Upper lobe of right lung (tissue), 1 donor: ENCODE measurements at regions not wholly inside any gene's neighbourhood (a gene's known extent, or its start where the extent isn't known, plus 50 kb on each side); places are given as distances from the start of the nearest gene placed in this dataset.

Experiments
- ATAC-seq: fragments of 200-7000 bp; cut with Tn5 transposase; one replicate; pipeline ENCODE4 v1.9.1; 2020; ENCODE audit warnings: mild to moderate bottlenecking, moderate library complexity
- DNase-seq: peaks from one replicate; pipeline ENCODE4 v3.0.0-alpha.2; 2020
- H3K27ac ChIP-seq: fragments of 200-600 bp; one replicate; pipeline ENCODE4 v1.8.0; 2022
- H3K27me3 ChIP-seq: fragments of 200-600 bp; one replicate; pipeline ENCODE4 v1.8.0; 2022; ENCODE audit warnings: mild to moderate bottlenecking
- H3K36me3 ChIP-seq: fragments of 200-600 bp; one replicate; pipeline ENCODE4 v1.8.0; 2022
- H3K4me1 ChIP-seq: fragments of 200-600 bp; one replicate; pipeline ENCODE4 v1.8.0; 2022
- H3K4me3 ChIP-seq: fragments of 200-600 bp; one replicate; pipeline ENCODE4 v1.8.0; 2022; ENCODE audit warnings: mild to moderate bottlenecking
- H3K9me3 ChIP-seq: fragments of 200-600 bp; one replicate; pipeline ENCODE4 v1.8.0; 2022
- intact Hi-C: fragments of 100-400 bp; cut with DNase I; formaldehyde crosslinking; loops from one replicate; pipeline ENCODE4 v1.11.0; 2022
- TF ChIP-seq, protein P1 (sequence below): fragments of 200-600 bp; IDR thresholded peaks from one replicate; pipeline ENCODE4 v1.8.0; 2022; ENCODE audit warnings: antibody characterized with exemption
- donor health status: DM: no; HTN: yes; CAD: no; lungs with severe emphysema.

DNA sequence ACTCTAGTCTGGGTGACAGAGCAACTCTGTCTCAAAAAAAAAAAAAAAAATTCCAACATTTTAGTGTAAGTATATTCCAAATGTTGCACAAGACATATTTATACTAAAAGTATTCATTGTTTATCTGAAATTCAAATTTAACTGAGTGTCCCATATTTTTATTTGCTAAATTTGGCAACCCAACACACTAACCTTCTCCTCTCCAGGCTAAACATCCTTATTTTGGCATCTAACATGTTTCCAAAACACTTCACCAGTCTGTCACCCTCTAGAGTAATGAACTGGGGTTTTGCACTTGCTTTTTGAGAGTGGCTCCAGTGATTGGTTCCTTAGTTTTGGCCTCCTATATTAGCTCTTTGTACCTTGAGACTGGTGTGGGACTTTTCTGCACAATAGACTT, 243.4 kb upstream of the SALL1 start:
- intact Hi-C loops, result no loop called here
- Histone ChIP-seq H3K36me3 (no peaks in the 10 kb centered on the region), H3K27ac (no peak overlapping the region), H3K9me3 (no peaks in the 10 kb centered on the region), H3K27me3 (no peaks in the 10 kb centered on the region), H3K4me3 (no peak overlapping the region), H3K4me1 (no peaks in the 10 kb centered on the region)
- ATAC-seq, result no peak
- no peak for DNase-seq
- TF ChIP-seq, protein P1, sequence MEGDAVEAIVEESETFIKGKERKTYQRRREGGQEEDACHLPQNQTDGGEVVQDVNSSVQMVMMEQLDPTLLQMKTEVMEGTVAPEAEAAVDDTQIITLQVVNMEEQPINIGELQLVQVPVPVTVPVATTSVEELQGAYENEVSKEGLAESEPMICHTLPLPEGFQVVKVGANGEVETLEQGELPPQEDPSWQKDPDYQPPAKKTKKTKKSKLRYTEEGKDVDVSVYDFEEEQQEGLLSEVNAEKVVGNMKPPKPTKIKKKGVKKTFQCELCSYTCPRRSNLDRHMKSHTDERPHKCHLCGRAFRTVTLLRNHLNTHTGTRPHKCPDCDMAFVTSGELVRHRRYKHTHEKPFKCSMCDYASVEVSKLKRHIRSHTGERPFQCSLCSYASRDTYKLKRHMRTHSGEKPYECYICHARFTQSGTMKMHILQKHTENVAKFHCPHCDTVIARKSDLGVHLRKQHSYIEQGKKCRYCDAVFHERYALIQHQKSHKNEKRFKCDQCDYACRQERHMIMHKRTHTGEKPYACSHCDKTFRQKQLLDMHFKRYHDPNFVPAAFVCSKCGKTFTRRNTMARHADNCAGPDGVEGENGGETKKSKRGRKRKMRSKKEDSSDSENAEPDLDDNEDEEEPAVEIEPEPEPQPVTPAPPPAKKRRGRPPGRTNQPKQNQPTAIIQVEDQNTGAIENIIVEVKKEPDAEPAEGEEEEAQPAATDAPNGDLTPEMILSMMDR, result no peak

DNA sequence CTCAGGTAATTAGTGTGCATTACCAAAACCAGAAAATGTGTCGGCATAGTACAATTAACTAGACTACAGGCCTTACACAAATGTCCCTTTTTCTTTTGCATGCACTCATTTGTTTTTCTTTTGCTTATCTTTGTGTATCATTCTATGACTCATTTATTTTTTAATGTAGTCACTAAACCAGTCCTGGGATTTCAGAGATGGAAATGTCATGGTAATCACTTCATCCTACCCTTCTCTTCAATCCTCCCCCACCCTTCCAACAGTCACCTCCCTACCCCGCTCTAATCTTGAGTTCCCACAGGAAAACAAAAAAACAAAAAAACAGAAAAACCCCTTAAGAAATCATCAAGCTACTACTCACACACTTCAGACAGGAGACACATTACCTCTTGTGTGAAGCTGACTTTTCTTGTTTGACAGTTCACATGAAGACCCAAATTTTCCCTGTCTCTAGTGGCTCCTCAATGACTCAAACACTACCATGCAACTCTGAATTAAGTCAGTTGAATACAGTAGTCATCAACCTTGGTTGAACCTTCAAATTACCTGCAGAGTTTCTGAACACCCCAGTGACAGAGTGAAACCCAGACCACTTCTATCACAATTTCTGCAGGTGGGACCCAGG, 242.4 kb upstream of the SALL1 start:
- Histone ChIP-seq H3K9me3 (no peaks in the 10 kb centered on the region), H3K27me3 (no peaks in the 10 kb centered on the region), H3K36me3 (no peaks in the 10 kb centered on the region), H3K4me3 (no peak overlapping the region), H3K4me1 (no peaks in the 10 kb centered on the region), H3K27ac (no peak overlapping the region)
- no peak for ATAC-seq
- no peak for DNase-seq
- intact Hi-C loops, result no loop called here
- TF ChIP-seq, protein P1, result no peak

- ATAC-seq (no peak), DNase-seq (no peak)
- Histone ChIP-seq H3K4me3 (no peak overlapping the region), H3K4me1 (no peaks in the 10 kb centered on the region), H3K36me3 (no peaks in the 10 kb centered on the region), H3K27me3 (no peaks in the 10 kb centered on the region), H3K9me3 (no peaks in the 10 kb centered on the region), H3K27ac (no peak overlapping the region)
- TF ChIP-seq, protein P1, result no peak
- intact Hi-C loops, result no loop called here
Observed at GRCh38 chr16:51392521-51393187, 241.6 kb upstream of the SALL1 start.

GRCh38 chr16:51391798-51392511, 240.9 kb upstream of the SALL1 start:
- H3K27me3 ChIP-seq, result no peaks in the 10 kb centered on the region
- no peaks in the 10 kb centered on the region for H3K9me3 ChIP-seq
- no peaks in the 10 kb centered on the region for H3K4me1 ChIP-seq
- no peak for ATAC-seq
- H3K27ac ChIP-seq, result no peak overlapping the region
- intact Hi-C loops, result no loop called here
- no peak for DNase-seq
- TF ChIP-seq, protein P1, result no peak
- no peaks in the 10 kb centered on the region for H3K36me3 ChIP-seq
- no peak overlapping the region for H3K4me3 ChIP-seq

DNA sequence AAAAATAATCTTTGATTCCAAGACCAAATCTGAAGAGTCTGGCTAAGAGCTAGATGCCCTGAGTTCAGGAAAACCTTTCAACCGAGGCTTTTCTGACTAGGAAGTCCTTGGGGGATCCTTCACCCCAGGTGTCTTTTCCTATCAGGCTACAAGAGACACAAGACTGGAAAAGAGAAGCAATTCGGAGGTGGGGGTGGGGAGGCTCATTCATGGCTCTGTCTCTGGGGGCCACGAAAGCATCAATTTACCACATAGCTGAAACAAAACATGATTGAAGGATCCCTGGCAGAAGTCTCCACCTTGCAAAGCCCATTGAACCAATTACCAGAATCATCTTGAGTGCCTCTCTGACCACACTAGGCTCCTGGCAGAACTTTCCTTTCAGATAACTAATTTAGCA, 239.8 kb upstream of the SALL1 start:
- Histone ChIP-seq H3K9me3 (no peaks in the 10 kb centered on the region), H3K27me3 (no peaks in the 10 kb centered on the region), H3K4me1 (no peaks in the 10 kb centered on the region), H3K27ac (no peak overlapping the region), H3K4me3 (no peak overlapping the region), H3K36me3 (no peaks in the 10 kb centered on the region)
- ATAC-seq, result no peak
- no peak for DNase-seq
- intact Hi-C loops, result no loop called here
- TF ChIP-seq, protein P1, result no peak
